ENCODE measurements at regions not wholly inside any gene's neighbourhood (a gene's known extent, or its start where the extent isn't known, plus 50 kb on each side); places are given as distances from the start of the nearest gene placed in this dataset.

GRCh38 chr10:4512196-4512595 lies 313.8 kb upstream of the AKR1E2 start:
- no peaks in the 10 kb centered on the region for H3K79me2 ChIP-seq (ENCODE audit: insufficient read depth)
- no peaks in the 10 kb centered on the region for H4K20me1 ChIP-seq (ENCODE audit: insufficient read depth)
- in situ Hi-C loops (cut with MboI) = loop anchor here (10.0 to 25.0 kb wide), 2 partner anchors 253 to 1275 kb away; no protein-coding TSS in a partner anchor
- 52 to 54% methylated on average over 5 of the region's 5 CpGs for WGBS, 2 experiments (ENCODE audit: low coverage in 1 of 2, low lambda C conversion rate in 2 of 2, missing lambda C conversion rate in 2 of 2)
- no peak overlapping the region for H3K9ac ChIP-seq
- H3K9me2 ChIP-seq (ENCODE audit: insufficient read depth) = no peaks in the 10 kb centered on the region
- peak overlapping the region; percentile 17; the same call in 1 of the 2 replicates for H3K27ac ChIP-seq
- H3K9me3 ChIP-seq (ENCODE audit: low read depth) = no peaks in the 10 kb centered on the region
- H3K36me3 ChIP-seq (ENCODE audit: low read depth) = no peaks in the 10 kb centered on the region
- H2AFZ ChIP-seq = peak overlapping the region; percentile 43
- no peak overlapping the region for H3K4me3 ChIP-seq
- 0 out of 2 replicates have a peak, but pooled peaks cover 11% of the 10 kb centered on the region for H3F3A ChIP-seq (ENCODE audit: insufficient read depth)
- no peaks in the 10 kb centered on the region for H3K27me3 ChIP-seq (replicated peaks; ENCODE audit: insufficient read depth)
- TF ChIP-seq EZH2 (IDR thresholded peaks at IDR 0.05; ENCODE audit: insufficient read depth, poor library complexity, severe bottlenecking) (no peak), EZH2phosphoT487 (IDR thresholded peaks at IDR 0.05; ENCODE audit: insufficient read depth, low read depth) (no peak)
- peaks cover 30% of the 10 kb centered on the region for H3K4me1 ChIP-seq (ENCODE audit: insufficient read depth)
- peak overlapping the region; percentile 33 for H3K4me2 ChIP-seq (ENCODE audit: unreplicated experiment)
- no peak for DNase-seq

- Histone ChIP-seq H3F3A (ENCODE audit: insufficient read depth) (0 out of 2 replicates have a peak, but pooled peaks cover 11% of the 10 kb centered on the region), H3K4me2 (ENCODE audit: unreplicated experiment) (peak overlapping the region; percentile 33), H3K27me3 (replicated peaks; ENCODE audit: insufficient read depth) (no peaks in the 10 kb centered on the region), H4K20me1 (ENCODE audit: insufficient read depth) (no peaks in the 10 kb centered on the region), H3K79me2 (ENCODE audit: insufficient read depth) (no peaks in the 10 kb centered on the region), H3K9me2 (ENCODE audit: insufficient read depth) (no peaks in the 10 kb centered on the region), H3K9me3 (ENCODE audit: low read depth) (no peaks in the 10 kb centered on the region), H3K4me3 (no peak overlapping the region), H3K4me1 (ENCODE audit: insufficient read depth) (peaks cover 30% of the 10 kb centered on the region), H3K9ac (no peak overlapping the region), H2AFZ (peak overlapping the region; percentile 43), H3K36me3 (ENCODE audit: low read depth) (no peaks in the 10 kb centered on the region), H3K27ac (peak overlapping the region; percentile 17)
- peak; percentile 62 for DNase-seq
- TF ChIP-seq EZH2 (IDR thresholded peaks at IDR 0.05; ENCODE audit: insufficient read depth, poor library complexity, severe bottlenecking) (no peak), EZH2phosphoT487 (IDR thresholded peaks at IDR 0.05; ENCODE audit: insufficient read depth, low read depth) (no peak)
- 4 to 5% methylated on average over 4 of the region's 4 CpGs for WGBS, 2 experiments (ENCODE audit: low coverage in 1 of 2, low lambda C conversion rate in 2 of 2, missing lambda C conversion rate in 2 of 2)
- in situ Hi-C loops (cut with MboI) = loop anchor here (10.0 to 25.0 kb wide), 2 partner anchors 253 to 1274 kb away; no protein-coding TSS in a partner anchor
Observed at GRCh38 chr10:4511509-4511908, 314.5 kb upstream of the AKR1E2 start.

GRCh38 chr10:4509405-4509804 lies 316.6 kb upstream of the AKR1E2 start:
- H3K79me2 ChIP-seq (ENCODE audit: insufficient read depth) = no peaks in the 10 kb centered on the region
- H3K9me3 ChIP-seq (ENCODE audit: low read depth) = no peaks in the 10 kb centered on the region
- WGBS, 2 experiments (ENCODE audit: low coverage in 1 of 2, low lambda C conversion rate in 2 of 2, missing lambda C conversion rate in 2 of 2) = 96 to 98% methylated on average over 10 of the region's 10 CpGs
- no peak overlapping the region for H3K4me3 ChIP-seq
- H3F3A ChIP-seq (ENCODE audit: insufficient read depth) = 0 out of 2 replicates have a peak, but pooled peaks cover 11% of the 10 kb centered on the region
- no peak overlapping the region for H3K9ac ChIP-seq
- H3K9me2 ChIP-seq (ENCODE audit: insufficient read depth) = no peaks in the 10 kb centered on the region
- no peak for DNase-seq
- H4K20me1 ChIP-seq (ENCODE audit: insufficient read depth) = no peaks in the 10 kb centered on the region
- in situ Hi-C loops (cut with MboI) = loop anchor here (25.0 kb wide), 1 partner anchor 1272 kb away; no protein-coding TSS in a partner anchor
- no peaks in the 10 kb centered on the region for H3K27me3 ChIP-seq (replicated peaks; ENCODE audit: insufficient read depth)
- H3K4me2 ChIP-seq (ENCODE audit: unreplicated experiment) = no peak overlapping the region
- H3K36me3 ChIP-seq (ENCODE audit: low read depth) = no peaks in the 10 kb centered on the region
- H3K4me1 ChIP-seq (ENCODE audit: insufficient read depth) = peaks cover 27% of the 10 kb centered on the region
- H2AFZ ChIP-seq = no peak overlapping the region
- TF ChIP-seq EZH2 (IDR thresholded peaks at IDR 0.05; ENCODE audit: insufficient read depth, poor library complexity, severe bottlenecking) = no peak
- TF ChIP-seq EZH2phosphoT487 (IDR thresholded peaks at IDR 0.05; ENCODE audit: insufficient read depth, low read depth) = no peak
- no peak overlapping the region for H3K27ac ChIP-seq

GRCh38 chr10:4506095-4506494 lies 319.9 kb upstream of the AKR1E2 start:
- Histone ChIP-seq H3K27ac (no peak overlapping the region), H3K9ac (no peak overlapping the region), H3K4me2 (ENCODE audit: unreplicated experiment) (no peak overlapping the region), H3K79me2 (ENCODE audit: insufficient read depth) (no peaks in the 10 kb centered on the region), H3K9me3 (ENCODE audit: low read depth) (no peaks in the 10 kb centered on the region), H3F3A (ENCODE audit: insufficient read depth) (no peaks in the 10 kb centered on the region), H3K27me3 (replicated peaks; ENCODE audit: insufficient read depth) (no peaks in the 10 kb centered on the region), H3K4me1 (ENCODE audit: insufficient read depth) (peaks cover 2% of the 10 kb centered on the region), H3K9me2 (ENCODE audit: insufficient read depth) (no peaks in the 10 kb centered on the region; the same call in 1 of the 2 replicates), H4K20me1 (ENCODE audit: insufficient read depth) (no peaks in the 10 kb centered on the region), H2AFZ (no peak overlapping the region), H3K4me3 (no peak overlapping the region), H3K36me3 (ENCODE audit: low read depth) (no peaks in the 10 kb centered on the region)
- TF ChIP-seq EZH2 (IDR thresholded peaks at IDR 0.05; ENCODE audit: insufficient read depth, poor library complexity, severe bottlenecking) (no peak), EZH2phosphoT487 (IDR thresholded peaks at IDR 0.05; ENCODE audit: insufficient read depth, low read depth) (no peak)
- no peak for DNase-seq
- in situ Hi-C loops (cut with MboI) = loop anchor here (25.0 kb wide), 1 partner anchor 1269 kb away; no protein-coding TSS in a partner anchor
- WGBS, 2 experiments (ENCODE audit: low coverage in 1 of 2, low lambda C conversion rate in 2 of 2, missing lambda C conversion rate in 2 of 2) = 68 to 78% methylated on average over 2 of the region's 2 CpGs
